Activated CD8-positive, alpha-beta memory T cell treated with anti-CD3 and anti-CD28 coated beads, Interleukin-2, amount 10 ng/mL, durations not matched to agents 7 days and 5 days (primary cell): ENCODE measurements at regions not wholly inside any gene's neighbourhood (a gene's known extent, or its start where the extent isn't known, plus 50 kb on each side); places are given as distances from the start of the nearest gene placed in this dataset.

Source experiments
- ATAC-seq: fragments of 150-1000 bp; cut with Tn5 transposase; one replicate; pipeline ENCODE4 v1.10.0; 2021; ENCODE audit warnings: moderate library complexity
- CTCF ChIA-PET: fragments of 350-600 bp; sonication (Branson Sonifier 250); formaldehyde crosslinking; loops from one replicate; lab custom pipeline; 2021; ENCODE audit warnings: antibody characterized with exemption; lab: Charles Lee
- DNase-seq: peaks from one replicate; pipeline ENCODE4 v3.0.0-alpha.2; 2020
- H3K27ac Mint-ChIP-seq: one replicate; pipeline ENCODE4 v1.8.0; 2021; ENCODE audit warnings: mild to moderate bottlenecking, mixed read lengths
- H3K27me3 Mint-ChIP-seq: one replicate; pipeline ENCODE4 v1.8.0; 2021; ENCODE audit warnings: mixed read lengths
- H3K36me3 Mint-ChIP-seq: one replicate; pipeline ENCODE4 v1.8.0; 2021; ENCODE audit warnings: mild to moderate bottlenecking, mixed read lengths
- H3K4me1 Mint-ChIP-seq: one replicate; pipeline ENCODE4 v1.8.0; 2021; ENCODE audit warnings: mixed read lengths
- H3K4me3 Mint-ChIP-seq: one replicate; pipeline ENCODE4 v1.8.0; 2021; ENCODE audit warnings: mild to moderate bottlenecking, moderate library complexity, mixed read lengths
- H3K9me3 Mint-ChIP-seq: one replicate; pipeline ENCODE4 v1.8.0; 2022; ENCODE audit warnings: low read depth, mixed read lengths

GRCh38 chr15:94894056-94894455 lies 662.7 kb downstream of the MCTP2 start:
- Mint-ChIP-seq H3K4me1 (no peaks in the 10 kb centered on the region), H3K9me3 (peaks cover 2% of the 10 kb centered on the region), H3K27me3 (no peaks in the 10 kb centered on the region), H3K36me3 (no peaks in the 10 kb centered on the region), H3K27ac (no peak overlapping the region), H3K4me3 (no peak overlapping the region)
- DNase-seq, result no peak
- CTCF ChIA-PET, result no interaction called here
- ATAC-seq, result no peak

- Mint-ChIP-seq H3K27ac (no peak overlapping the region), H3K27me3 (no peaks in the 10 kb centered on the region), H3K4me3 (no peak overlapping the region), H3K4me1 (no peaks in the 10 kb centered on the region), H3K9me3 (no peaks in the 10 kb centered on the region), H3K36me3 (no peaks in the 10 kb centered on the region)
- CTCF ChIA-PET, result no interaction called here
- DNase-seq (no peak), ATAC-seq (no peak)
Measured at GRCh38 chr15:94909510-94909909, 678.1 kb downstream of the MCTP2 start.

DNA sequence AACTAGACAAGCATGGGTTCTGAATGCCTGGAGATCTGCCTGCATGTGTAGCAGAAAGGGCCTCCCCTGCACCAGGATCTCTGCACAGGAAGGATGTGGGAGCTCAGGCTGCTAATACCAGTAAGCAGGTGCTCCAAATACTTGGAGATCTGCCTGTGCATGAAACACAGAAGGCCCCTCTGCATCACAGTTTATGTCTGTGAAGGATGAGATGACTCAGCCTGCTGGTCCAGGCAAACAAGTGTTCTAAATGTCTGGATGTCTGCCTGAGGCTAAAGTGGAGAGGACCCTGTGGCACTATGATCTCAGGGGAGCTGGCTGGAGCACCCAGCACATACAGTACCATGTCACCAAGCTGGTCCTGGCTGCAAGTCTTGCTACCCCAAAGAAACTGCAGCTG lies 678.8 kb downstream of the MCTP2 start:
- Mint-ChIP-seq H3K36me3 (no peaks in the 10 kb centered on the region), H3K9me3 (no peaks in the 10 kb centered on the region), H3K4me1 (no peaks in the 10 kb centered on the region), H3K27me3 (no peaks in the 10 kb centered on the region), H3K27ac (no peak overlapping the region), H3K4me3 (no peak overlapping the region)
- CTCF ChIA-PET, result no interaction called here
- ATAC-seq, result no peak
- DNase-seq, result no peak

- DNase-seq, result no peak
- CTCF ChIA-PET, result no interaction called here
- Mint-ChIP-seq H3K27ac (no peak overlapping the region), H3K4me1 (no peaks in the 10 kb centered on the region), H3K9me3 (no peaks in the 10 kb centered on the region), H3K36me3 (no peaks in the 10 kb centered on the region), H3K27me3 (no peaks in the 10 kb centered on the region), H3K4me3 (no peak overlapping the region)
- no peak for ATAC-seq
Measured at GRCh38 chr15:94912760-94913159, 681.4 kb downstream of the MCTP2 start.

- no peak for DNase-seq
- Mint-ChIP-seq H3K36me3 (no peaks in the 10 kb centered on the region), H3K4me1 (no peaks in the 10 kb centered on the region), H3K27ac (no peak overlapping the region), H3K4me3 (no peak overlapping the region), H3K9me3 (peaks cover 3% of the 10 kb centered on the region), H3K27me3 (no peaks in the 10 kb centered on the region)
- CTCF ChIA-PET, result no interaction called here
- ATAC-seq, result no peak
Measured at GRCh38 chr15:94917068-94917467, 685.7 kb downstream of the MCTP2 start.

GRCh38 chr15:94921936-94922335 lies 690.6 kb downstream of the MCTP2 start:
- H3K27ac Mint-ChIP-seq, result no peak overlapping the region

DNA sequence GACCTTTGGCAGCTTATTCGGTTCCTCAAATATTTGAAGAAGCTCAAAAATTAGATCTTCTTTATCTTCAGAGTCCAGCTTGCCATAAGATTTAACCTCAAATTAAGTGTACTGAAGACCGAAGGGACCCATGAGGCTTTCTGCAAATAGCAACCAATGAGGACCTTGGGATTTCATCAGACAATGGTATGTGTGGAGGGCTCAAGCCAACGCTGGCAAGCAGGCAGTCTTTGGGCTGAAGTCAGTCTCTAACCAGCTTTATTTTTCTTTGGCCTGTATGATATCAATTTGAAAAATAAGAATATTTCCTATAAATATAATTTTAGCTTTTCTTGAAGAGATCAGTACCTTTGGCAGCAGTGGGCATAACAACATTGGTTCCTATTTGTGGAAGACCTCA lies 692.7 kb downstream of the MCTP2 start:
- CTCF ChIA-PET, result no interaction called here
- Mint-ChIP-seq H3K9me3 (peaks cover 3% of the 10 kb centered on the region), H3K4me3 (no peak overlapping the region), H3K4me1 (no peaks in the 10 kb centered on the region), H3K36me3 (no peaks in the 10 kb centered on the region), H3K27ac (no peak overlapping the region), H3K27me3 (no peaks in the 10 kb centered on the region)
- ATAC-seq (no peak), DNase-seq (no peak)

More at GRCh38 chr15:94921936-94922335, 690.6 kb downstream of the MCTP2 start:
- ATAC-seq (no peak), DNase-seq (no peak)
- Mint-ChIP-seq H3K4me3 (no peak overlapping the region), H3K4me1 (no peaks in the 10 kb centered on the region), H3K36me3 (no peaks in the 10 kb centered on the region), H3K27me3 (no peaks in the 10 kb centered on the region), H3K9me3 (peaks cover 3% of the 10 kb centered on the region)
- CTCF ChIA-PET, result no interaction called here

DNA sequence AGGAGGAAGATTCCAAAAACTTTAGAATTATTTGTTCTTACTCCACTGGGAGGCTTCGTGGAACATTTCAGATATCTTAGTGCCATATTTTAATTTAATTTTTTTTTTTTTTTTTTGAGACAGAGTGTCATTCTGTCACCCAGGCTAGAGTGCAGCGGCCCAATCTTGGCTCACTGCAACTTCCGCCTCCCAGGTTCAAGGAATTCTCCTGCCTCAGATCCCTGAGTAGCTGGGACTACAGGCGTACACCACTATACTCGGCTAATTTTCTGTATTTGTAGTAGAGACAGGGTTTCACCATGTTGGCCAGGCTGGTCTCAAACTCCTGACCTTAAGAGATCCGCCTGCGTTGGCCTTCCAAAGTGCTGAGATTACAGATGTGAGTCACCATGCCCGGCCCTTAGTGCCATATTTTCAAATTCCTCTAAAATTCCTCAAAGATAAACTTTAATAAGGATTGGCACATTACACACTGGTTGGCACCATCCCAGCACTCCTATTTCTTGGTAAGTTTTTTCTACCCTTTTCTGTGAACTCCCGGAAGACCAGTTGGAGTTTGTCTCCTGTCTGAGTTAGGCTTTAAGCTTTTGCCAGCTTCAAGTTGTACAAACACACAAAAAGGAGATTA lies 693.7 kb downstream of the MCTP2 start:
- ATAC-seq (no peak), DNase-seq (no peak)
- no peaks in the 10 kb centered on the region for H3K27me3 Mint-ChIP-seq
- H3K36me3 Mint-ChIP-seq, result no peaks in the 10 kb centered on the region
- H3K9me3 Mint-ChIP-seq, result peaks cover 3% of the 10 kb centered on the region
- H3K27ac Mint-ChIP-seq, result no peak overlapping the region
- no peak overlapping the region for H3K4me3 Mint-ChIP-seq
- CTCF ChIA-PET, result no interaction called here
- no peaks in the 10 kb centered on the region for H3K4me1 Mint-ChIP-seq

DNA sequence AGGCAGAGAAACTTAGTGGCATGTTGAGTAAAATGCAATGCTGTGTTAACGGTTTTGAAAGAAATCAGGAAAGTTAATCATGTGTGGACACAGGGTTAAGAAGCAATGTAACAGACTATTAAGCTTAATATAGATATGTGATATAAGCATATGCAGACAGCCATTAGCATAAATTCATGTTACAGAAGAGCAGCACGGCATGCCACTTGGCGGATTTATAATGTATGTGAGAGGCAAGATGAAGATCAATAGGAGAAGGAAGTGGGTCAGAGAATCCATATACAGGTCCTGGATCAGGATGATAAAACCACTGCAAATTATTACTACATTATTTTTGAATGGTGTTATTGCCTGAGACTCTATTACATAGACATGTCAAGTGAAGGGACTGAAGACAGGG lies 694.3 kb downstream of the MCTP2 start:
- Mint-ChIP-seq H3K27me3 (no peaks in the 10 kb centered on the region), H3K36me3 (no peaks in the 10 kb centered on the region), H3K27ac (no peak overlapping the region), H3K9me3 (peaks cover 3% of the 10 kb centered on the region), H3K4me3 (no peak overlapping the region), H3K4me1 (no peaks in the 10 kb centered on the region)
- DNase-seq (no peak), ATAC-seq (no peak)
- CTCF ChIA-PET, result no interaction called here

GRCh38 chr15:94927003-94927402 lies 695.6 kb downstream of the MCTP2 start:
- DNase-seq (no peak), ATAC-seq (no peak)
- Mint-ChIP-seq H3K9me3 (no peaks in the 10 kb centered on the region), H3K27me3 (no peaks in the 10 kb centered on the region), H3K27ac (no peak overlapping the region), H3K4me3 (no peak overlapping the region), H3K4me1 (no peaks in the 10 kb centered on the region), H3K36me3 (no peaks in the 10 kb centered on the region)
- CTCF ChIA-PET, result no interaction called here

DNA sequence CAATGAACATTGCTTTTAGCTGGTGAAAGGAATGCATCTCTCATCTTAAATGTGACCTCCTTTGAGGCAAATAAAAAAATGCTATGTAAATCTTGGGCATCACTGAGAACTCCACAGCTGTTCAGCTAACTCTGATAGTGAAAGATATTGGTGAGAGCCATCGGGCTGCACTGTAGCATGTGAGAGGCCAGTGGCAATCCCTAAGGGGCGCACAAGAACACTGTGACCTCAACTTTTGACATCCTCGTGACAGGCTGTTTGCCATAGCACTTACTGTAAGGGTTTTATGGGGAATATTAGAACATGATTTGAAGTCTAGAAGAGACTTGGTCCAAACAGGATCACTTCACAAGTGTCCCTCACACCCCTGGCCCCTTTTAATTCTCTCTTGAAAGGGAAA lies 697.9 kb downstream of the MCTP2 start:
- no peak for DNase-seq
- Mint-ChIP-seq H3K36me3 (no peaks in the 10 kb centered on the region), H3K4me3 (no peak overlapping the region), H3K27ac (no peak overlapping the region), H3K27me3 (no peaks in the 10 kb centered on the region), H3K9me3 (no peaks in the 10 kb centered on the region), H3K4me1 (no peaks in the 10 kb centered on the region)
- ATAC-seq, result no peak
- CTCF ChIA-PET, result no interaction called here

DNA sequence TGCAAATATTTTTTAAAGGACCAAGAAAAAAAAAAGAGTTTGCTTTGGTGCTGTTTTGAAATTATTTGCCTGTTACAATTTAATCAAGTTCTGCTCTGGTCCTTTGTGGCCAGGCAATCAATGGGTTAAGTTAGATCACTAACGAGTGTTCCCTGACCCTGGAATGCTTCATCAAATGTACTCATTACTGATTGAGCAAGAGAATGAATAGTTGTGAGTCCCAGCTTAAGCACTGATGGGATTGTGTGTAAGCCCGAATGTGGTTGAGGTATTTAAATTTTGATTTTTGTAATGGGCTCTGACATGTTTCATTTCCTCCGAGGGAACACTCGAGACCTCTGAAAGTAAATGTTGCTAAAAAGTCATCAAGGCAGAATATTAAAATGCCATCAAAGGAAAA lies 699.1 kb downstream of the MCTP2 start:
- no peak overlapping the region for H3K27ac Mint-ChIP-seq
- H3K4me1 Mint-ChIP-seq, result no peaks in the 10 kb centered on the region
- H3K4me3 Mint-ChIP-seq, result no peak overlapping the region
- H3K27me3 Mint-ChIP-seq, result no peaks in the 10 kb centered on the region
- CTCF ChIA-PET, result no interaction called here
- no peaks in the 10 kb centered on the region for H3K36me3 Mint-ChIP-seq
- no peak for ATAC-seq
- no peaks in the 10 kb centered on the region for H3K9me3 Mint-ChIP-seq
- no peak for DNase-seq

DNA sequence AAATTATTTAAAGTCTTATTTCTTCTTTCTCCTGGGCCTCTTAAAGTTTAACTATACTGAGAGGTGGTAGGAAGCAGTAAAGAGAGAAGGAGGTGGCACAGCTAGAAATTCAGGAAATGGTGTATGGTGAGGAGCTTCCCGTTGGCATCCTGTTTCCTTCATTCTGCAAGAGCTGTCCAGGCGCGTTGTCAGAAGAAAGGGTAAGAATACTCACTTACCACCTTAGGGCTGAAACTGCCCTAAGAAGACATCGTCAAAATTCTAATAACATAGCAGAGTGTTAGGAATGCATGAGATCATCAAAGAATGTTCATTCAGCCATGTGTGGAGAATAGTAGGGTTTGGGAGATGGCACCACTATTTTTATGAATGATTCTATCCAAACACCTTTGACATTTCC lies 699.6 kb downstream of the MCTP2 start:
- H3K36me3 Mint-ChIP-seq, result no peaks in the 10 kb centered on the region
- ATAC-seq, result no peak
- H3K27ac Mint-ChIP-seq, result no peak overlapping the region
- CTCF ChIA-PET, result no interaction called here
- no peaks in the 10 kb centered on the region for H3K27me3 Mint-ChIP-seq
- no peak overlapping the region for H3K4me3 Mint-ChIP-seq
- H3K9me3 Mint-ChIP-seq, result no peaks in the 10 kb centered on the region
- DNase-seq, result no peak
- no peaks in the 10 kb centered on the region for H3K4me1 Mint-ChIP-seq

- no peaks in the 10 kb centered on the region for H3K36me3 Mint-ChIP-seq
- ATAC-seq (no peak), DNase-seq (no peak)
- CTCF ChIA-PET, result no interaction called here
- H3K4me1 Mint-ChIP-seq, result no peaks in the 10 kb centered on the region
- H3K27me3 Mint-ChIP-seq, result no peaks in the 10 kb centered on the region
- no peaks in the 10 kb centered on the region for H3K9me3 Mint-ChIP-seq
- H3K4me3 Mint-ChIP-seq, result no peak overlapping the region
- no peak overlapping the region for H3K27ac Mint-ChIP-seq
Measured at GRCh38 chr15:94934440-94934839, 703.1 kb downstream of the MCTP2 start.

DNA sequence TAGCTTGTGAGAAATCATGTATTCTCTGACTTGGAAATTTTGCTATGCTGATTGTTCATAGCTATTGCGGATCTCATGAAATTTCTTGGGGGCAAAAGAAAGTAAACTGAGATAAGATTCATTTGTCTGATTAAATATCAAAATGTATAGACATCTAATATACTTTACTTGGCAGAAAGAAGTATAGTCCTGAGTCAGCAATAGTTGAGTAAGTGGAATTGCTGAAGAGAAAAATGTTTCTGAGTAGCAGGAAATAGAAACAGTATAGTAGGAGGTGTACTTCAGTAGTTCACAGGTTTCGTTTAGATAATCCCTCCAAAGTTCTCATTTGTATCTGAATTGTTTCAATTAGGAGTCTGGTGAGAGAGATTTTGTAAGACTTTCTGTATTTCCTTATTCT lies 705.9 kb downstream of the MCTP2 start:
- ATAC-seq (no peak), DNase-seq (no peak)
- no peak overlapping the region for H3K27ac Mint-ChIP-seq
- no peaks in the 10 kb centered on the region for H3K4me1 Mint-ChIP-seq
- no peaks in the 10 kb centered on the region for H3K36me3 Mint-ChIP-seq
- CTCF ChIA-PET, result no interaction called here
- no peaks in the 10 kb centered on the region for H3K9me3 Mint-ChIP-seq
- no peaks in the 10 kb centered on the region for H3K27me3 Mint-ChIP-seq
- no peak overlapping the region for H3K4me3 Mint-ChIP-seq
